NCI-H2196 (cell line): ENCODE measurements at regions not wholly inside any gene's neighbourhood (a gene's known extent, or its start where the extent isn't known, plus 50 kb on each side); places are given as distances from the start of the nearest gene placed in this dataset.

ENCODE experiments used
- DNase-seq: peaks from one replicate; lab custom pipeline; 2025; ENCODE audit not compliant: unreplicated experiment; lab: John Stamatoyannopoulos, UW

DNA sequence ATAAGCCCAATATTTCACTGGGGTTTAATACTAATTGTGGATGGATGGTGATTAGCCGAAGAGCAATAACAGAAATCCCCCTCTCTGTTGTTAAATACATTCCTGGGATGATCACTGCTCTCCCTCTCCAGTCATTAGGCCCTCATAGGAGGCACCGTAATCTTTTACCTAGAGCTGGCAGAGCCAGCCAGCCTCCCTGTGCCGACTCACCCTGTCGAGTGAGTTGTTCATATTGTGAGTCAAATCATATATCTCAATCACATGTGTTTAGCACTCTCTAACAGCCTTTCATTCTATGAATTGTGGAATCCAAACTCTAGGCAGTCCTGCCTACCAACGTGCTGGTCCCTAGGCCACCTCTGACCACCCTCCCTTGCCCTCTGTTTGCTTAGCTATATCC lies 771.0 kb downstream of the IRX1 start:
- DNase-seq: no peak

DNA sequence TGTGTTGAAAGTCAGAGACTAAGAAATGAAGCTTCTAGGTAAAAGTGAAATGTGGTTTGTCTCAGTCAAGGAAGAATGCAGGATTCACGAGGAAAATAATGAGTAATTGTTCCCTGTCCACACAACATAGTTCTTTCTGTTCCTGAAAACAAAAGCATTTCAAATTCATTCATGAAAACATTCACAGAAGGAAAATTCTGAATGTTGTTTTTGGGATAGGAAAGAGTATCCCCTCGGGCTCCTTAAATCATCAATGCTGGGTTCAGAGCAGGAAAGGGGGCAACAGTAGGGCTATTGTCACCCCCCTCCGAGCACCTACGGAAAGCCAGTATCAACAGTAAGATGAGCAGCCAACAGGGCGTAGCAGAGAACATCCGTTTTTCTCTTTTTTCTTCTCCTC lies 769.9 kb upstream of the ADAMTS16 start:
- no peak for DNase-seq

DNA sequence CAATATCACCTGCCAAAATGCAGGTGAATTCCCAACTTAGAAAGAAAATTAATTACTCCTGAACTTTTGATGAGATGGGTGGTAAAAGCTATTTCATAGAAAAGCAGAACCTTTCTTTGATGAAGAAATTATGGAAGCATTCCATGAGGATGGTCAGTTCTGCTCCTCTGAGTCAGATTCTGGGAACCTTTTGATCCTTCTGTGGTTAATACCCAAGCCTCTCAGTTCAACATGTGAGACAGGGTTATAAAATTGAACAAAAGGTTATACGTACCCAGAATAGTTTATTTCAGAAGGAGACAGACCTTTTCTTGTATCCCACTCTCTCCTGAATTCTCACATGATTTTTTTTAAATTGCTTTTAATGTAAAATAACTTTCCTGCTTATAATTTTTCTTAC lies 767.6 kb upstream of the ADAMTS16 start:
- no peak for DNase-seq

DNA sequence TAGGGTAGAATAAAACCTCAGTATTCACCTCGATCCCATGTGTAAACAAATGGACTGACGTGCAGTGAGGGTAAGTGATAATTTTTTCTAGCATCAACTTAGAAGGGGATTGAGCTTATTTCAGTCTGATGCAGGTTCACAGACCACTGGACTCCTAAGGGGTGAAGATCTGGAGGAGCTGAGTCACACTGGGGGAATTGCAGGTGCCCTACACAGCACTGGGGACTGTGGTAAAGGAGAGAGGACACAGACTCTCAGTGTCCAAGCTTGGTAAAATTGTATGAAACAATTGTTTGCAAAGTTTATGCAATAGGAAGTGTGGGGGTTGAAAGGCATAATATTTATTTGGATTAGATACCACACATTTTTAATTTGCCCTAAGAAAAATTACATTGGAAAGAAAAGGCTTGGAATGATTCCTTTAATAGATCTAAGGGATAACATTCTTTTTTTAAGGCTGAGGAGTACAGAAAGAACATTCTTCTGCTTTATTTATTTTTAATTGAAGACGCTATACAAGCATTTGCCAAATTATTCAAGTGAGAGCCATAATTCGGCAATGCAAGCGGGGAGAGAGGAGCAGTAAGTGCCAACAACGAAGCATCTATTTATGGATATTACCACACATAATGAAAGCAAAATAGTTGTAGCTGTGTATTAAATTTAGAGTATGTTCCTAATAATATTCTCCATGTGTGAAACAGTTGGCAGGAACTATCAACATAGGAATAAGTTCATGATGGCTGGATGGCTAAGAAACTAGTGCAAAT lies 766.9 kb upstream of the ADAMTS16 start:
- DNase-seq: no peak

DNA sequence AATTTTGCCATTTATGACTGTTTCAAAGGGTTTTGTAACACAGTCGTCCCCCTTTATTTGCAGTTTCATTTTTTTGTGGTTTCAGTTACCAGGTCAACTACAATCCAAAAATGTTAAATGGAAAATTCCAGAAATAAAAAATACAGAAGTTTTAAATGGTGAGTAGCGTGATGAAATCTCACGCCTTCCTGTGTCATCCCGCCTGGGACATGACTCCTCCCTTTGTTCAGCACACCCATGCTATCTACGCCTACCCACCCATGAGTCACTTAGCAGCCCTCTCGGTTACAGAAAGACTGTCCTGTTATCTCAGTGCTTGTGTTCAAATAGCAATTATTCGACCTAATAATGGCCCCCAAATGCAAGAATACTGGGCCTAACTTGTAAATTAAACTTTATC lies 765.3 kb upstream of the ADAMTS16 start:
- DNase-seq: no peak

DNA sequence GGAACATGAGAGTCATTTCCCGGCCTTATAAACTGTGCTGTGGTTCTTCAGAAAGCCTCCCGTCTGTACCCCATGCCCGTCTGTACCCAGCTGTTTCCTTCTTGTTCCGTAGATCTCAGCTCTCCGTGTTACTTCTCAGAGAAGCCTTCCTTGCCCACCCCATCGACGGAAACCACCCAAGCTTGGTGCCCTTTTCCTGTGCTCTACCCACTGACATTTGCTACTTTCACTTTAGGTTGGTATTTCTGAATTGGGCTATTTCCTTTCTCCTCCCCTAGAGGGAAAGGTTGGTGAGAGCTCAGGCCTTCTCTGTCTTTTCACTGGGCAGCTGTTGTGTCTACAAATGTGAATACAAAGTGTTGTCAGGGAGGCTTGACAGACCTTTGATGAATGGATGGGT lies 764.5 kb upstream of the ADAMTS16 start:
- no peak for DNase-seq

DNA sequence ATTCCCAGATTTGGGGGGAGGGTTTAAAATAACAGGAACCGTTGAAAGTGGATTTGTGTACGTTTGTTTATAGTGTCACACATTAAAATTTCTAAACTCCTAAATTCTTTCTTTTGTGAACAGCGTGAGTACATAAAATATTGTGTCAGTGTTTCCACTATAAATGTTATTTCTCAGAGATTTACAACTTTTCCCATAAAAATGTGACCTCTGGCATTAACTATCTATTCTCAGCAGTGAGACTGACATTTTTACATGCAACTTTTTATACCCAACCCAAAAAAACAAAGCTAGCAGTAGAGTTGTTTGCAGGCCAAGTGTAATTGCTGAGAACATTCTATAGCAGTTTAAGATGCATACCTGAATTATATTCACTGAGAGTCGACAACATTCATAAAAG lies 757.0 kb upstream of the ADAMTS16 start:
- no peak for DNase-seq

DNA sequence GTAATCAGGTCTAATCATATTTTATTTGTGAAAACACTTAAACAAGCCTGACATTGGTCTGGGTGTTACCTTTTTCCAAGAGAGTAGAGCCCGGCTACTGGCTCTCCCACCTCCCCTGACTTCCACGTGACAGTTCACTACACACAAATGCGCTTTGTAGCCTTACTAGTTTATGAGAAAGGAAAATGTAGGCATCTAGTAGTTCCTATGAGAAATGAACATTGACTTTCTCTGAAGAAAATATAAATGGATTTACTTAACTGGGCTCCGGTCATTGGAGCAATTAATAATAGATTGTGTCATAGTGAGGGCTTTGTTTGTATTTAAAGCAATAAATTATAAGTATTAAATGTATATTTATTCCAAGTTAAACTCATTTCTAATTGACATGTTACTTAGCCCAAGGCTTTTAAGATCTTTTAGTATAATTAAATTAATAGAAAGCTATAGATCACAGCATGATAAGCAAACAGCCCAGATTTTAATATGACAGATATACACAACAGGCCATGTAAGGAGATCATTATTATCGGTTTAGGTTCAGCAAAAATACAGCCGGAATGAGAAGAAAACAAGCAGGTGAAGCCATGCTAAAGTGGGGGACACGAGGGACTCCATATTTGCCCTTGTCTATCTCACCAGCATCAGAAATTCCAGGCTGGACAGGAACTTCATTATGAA lies 756.5 kb upstream of the ADAMTS16 start:
- no peak for DNase-seq

DNA sequence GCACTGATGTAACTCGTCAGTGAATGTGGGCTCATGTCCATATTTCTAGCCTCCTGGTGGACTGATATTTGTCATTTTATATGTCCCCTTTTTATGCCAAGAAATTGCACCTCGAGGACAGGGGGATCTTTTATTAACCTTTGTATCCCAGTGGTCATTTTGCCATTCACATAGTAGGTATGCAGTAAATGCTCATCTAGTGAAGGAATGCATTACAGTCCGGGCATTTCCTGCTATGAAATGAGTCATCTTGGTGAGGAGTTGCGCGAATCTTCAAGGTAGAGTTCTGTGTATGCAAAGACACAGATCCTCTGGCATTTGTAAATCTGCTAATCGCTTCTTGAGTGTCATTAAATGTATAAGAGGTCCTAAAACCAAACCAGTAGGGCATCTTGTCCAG lies 755.5 kb upstream of the ADAMTS16 start:
- no peak for DNase-seq

DNA sequence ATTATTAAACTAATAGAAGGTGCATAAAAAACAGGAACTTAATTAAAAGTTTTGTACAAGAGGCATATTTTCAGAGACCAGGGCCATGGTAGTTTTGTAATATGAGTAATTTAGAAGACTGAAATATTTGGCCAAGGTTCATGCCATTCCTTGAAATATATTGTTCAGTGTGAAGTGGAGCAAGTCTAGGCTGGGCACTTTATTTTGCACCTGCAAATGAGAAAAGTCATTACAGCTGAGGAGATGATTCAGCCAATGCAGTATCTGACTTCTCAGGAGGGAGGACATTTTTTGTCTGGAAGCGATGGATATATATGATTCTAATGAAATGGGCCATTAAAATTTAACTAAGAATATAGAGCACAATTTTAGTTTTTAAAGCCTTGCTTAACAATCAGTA lies 754.0 kb upstream of the ADAMTS16 start:
- DNase-seq: no peak

DNA sequence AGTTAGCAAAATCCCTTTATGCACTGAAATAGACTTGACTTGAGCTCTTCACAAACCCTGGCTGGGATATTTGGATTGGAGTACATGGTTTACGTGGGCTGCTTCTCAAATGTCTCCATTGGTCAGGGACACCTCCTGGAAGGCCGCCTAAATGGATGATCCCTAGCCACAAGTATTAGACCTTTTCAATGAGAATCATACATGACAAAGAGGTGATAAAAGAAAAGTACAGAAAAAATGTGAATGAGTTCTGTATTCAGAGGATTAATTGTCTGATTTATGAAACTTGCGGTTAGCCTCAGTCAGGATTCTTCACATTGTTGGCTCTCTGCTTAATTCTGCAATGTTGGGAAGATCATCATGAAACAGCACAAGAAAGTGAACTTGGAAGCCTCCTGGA lies 752.8 kb upstream of the ADAMTS16 start:
- no peak for DNase-seq

DNA sequence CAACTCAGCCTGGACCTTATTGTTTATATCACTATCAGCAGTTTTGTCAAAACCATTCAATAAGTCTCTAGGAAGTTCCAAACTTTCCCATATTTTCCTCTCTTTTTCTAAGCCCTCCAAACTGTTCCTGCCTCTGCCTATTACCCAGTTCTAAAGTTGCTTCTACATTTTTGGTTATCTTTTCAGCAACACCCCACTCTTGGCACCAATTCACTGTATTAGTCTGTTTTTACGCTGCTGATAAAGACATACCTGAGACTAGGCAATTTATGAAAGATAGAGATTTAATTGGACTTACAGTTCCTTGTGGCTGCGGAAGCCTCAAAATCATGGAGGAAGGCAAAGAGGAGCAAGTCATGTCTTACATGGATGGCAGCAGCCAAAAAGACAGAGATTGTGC lies 744.4 kb upstream of the ADAMTS16 start:
- no peak for DNase-seq

DNA sequence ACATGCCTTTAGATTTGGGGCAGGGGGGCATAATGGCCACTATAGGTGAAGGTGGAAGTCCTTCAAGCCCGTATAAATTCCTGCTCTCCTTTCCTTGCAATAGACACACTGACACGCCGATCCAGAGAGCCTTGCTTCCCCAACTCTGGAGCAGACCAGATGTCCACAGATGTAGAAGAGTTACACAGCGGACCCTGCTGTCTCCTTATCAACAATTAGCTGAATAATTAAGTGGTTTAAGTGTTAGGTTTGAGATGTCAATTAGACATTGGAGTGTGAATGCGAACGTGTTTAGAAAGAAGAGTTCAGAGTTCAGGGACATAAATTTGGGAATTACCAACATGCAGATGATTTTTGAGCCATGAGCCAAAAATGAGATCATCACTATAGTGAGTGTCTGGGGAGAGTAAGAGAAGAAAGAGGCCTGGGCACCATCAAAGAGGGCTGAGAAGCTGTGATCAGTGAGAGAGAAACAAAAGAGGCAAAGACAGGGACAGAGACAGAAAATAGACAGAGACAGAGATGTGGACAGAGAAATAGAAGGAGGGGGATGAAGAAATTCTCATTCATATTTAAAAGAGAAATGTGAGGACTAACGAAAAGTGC lies 734.4 kb upstream of the ADAMTS16 start:
- DNase-seq: no peak

DNA sequence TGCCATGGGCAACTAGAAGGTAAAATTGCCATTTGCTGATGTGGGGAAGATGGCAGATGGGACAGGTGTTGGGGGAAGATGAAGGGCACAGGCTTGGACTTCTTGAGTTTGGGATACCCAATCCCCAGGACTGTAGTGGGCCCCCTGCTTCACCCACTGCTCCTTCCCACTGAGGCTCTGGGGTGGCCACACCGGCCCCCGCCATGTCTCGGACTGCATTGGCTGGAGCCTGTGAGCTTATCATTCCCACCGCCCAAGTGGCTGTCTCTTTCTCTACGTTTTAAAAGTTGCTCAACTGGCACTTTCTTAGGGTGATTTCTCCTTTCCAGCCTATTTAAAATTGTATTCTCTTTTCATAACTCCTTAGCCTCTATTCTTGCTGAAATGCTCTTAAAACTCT lies 730.0 kb upstream of the ADAMTS16 start:
- DNase-seq: no peak

DNA sequence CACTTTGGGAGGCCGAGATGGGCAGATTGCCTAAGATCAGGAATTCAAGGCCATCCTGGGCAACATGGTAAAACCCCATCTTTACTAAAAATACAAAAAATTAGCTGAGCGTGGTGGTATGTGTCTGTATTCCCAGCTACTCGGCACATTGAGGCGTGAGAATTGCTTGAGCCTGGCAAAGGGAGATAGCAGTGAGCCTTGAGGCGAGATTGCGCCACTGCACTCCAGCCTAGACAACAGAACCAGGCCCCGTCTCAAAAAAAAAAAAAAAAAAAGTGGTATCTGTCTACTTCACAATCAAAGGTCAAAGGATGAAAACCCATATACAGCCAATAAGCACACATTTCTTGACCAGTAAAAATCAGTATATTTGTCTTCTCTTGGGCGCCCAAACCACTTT lies 728.5 kb upstream of the ADAMTS16 start:
- no peak for DNase-seq

DNA sequence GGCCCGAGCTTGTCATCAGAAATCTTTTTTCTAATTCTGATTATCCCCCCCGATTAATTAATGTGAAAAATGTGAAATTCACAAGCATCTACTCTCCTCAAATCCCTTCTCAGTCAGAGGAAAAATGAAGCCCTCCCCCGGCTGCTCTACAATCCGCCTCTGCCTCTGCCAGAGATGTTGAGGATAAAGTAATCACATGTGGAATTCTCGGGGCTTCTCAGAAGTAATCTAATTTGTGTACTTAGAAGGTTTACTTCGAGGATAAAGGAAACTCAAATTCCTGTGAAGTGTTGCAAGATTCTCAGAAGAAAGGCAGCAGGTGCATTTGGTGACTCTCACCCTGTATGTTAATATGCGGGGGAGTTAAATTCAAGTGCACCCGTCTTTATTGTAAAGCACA lies 726.1 kb upstream of the ADAMTS16 start:
- DNase-seq: no peak

DNA sequence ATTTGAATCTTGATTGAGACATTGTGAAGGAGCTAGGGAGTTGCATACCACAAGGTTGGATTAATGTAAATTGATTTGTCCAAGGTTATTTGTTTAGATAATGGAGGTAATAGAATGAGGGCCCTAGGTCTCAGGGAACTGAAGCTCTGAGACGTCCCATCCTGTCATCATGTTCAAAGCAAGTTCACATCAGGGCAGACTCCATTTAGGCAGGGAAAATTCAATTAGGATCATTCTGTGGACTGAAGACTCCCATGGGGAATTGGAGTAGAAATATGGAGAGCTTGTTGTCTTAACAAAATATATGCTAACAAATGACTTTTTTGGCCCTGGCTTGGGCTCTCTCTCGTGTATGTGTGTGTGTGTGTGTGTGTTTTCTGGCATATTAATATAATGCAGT lies 722.0 kb upstream of the ADAMTS16 start:
- DNase-seq: no peak

DNA sequence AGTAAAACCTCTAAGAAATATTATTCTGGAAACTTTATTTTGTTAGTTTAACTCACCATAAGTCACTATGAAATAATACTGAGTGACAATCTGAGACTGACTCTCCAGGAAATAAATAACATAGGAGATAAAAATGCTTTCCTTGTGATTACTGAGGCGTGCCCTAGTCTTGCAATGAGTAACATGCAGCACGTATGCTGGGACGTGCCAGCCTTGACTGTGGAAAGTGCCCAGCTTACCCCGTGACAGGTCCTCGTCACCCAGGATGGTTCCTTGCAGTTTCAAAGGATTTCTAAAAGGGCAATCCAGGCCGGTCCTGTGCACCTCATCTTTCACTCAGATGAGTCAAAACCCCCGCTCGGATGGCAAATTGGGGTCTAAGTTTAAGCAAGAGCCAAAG lies 720.8 kb upstream of the ADAMTS16 start:
- DNase-seq: no peak

DNA sequence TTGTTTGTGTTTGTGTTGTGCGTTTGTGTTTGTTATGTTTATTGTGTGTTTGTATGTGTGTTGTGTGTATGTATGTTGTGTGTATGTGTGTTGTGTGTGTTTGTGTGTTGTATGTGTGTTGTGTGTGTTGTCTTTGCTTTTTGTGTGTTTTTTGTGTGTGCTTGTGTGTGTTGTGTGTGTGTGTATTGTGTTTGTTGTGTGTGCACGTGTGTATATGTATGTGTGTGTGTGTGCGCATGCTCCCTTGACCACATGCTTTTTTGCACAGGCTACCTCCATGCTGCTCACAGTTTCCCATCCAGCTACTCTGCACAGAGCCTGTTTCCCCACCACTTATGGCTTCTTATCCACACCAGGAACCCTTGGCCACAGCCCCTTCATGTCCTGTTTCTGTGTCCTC lies 720.0 kb upstream of the ADAMTS16 start:
- DNase-seq: no peak

DNA sequence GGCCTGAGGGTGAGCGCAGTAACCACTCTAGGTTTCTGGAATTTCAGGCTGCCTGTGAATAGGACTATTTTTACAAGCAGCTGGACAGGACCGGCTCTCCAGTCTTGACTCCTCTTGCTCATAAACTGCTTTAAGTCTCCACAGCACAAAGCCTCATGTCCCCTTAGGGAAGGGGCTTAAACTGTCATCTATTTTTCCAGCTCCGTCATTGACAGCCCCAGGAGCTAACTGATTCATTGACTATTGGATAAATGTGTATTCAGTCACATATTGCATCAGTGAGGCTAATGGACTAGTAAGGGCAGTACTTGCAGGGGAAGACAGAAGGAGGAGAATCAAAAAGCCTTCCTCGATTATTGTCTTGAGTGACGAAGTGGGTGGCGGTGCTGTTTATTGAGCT lies 719.4 kb upstream of the ADAMTS16 start:
- no peak for DNase-seq

DNA sequence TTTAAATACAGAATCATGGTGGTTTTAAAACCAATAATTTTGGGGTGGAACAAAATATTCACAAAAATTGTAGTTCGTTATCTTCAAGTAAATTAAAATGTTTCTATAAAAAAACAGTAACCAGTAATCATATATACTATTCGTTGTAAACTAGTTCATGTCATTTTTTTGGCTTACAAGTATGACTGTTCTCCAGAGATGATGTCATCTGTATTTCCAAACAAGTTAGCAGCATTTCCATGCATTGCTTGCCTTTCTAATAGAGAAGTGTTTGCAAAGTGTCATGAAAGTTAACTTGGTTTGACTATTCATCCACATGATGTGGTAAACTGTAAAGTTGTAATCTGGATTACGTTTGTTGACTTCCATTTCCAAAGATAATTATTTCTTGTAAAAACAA lies 717.9 kb upstream of the ADAMTS16 start:
- DNase-seq: no peak

DNA sequence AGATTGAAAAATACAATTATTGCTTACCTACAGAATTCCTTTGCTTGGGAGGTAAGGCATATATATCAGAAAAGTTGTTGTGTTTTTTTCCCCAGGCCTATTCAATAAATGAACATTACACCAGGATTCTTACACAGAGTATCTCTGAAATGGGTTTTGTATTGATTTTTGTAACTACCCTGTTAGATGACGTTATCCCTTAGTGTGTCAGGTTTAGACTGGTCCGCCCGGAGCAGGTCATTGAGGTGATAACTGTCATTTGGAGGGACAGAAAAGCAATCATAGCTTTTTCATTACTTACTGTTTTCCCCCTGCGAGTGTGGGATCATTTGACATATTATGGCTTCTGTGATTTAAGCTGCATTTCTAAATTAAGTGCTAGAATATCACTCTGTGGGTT lies 715.2 kb upstream of the ADAMTS16 start:
- DNase-seq: no peak

DNA sequence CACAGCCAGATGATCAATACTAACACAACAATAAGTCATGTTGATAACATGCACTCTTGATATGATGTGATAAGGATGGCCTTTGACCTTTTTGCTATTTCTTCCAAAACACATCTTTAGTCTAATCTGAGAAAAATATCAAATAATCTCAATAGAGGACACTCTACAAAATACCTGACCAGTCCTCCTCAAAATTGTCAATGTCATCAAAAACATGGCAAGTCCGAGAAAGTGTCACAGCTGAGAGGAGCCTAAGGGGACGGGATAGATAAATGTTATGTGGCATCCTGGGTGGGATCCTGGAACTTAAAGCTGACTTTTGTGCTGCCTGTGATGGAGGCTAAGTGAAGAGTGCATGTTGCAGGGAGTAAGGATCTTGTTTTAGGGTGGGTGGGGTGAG lies 699.6 kb upstream of the ADAMTS16 start:
- DNase-seq: no peak
